Fibroblast of the aortic adventitia (primary cell): ENCODE measurements at regions not wholly inside any gene's neighbourhood (a gene's known extent, or its start where the extent isn't known, plus 50 kb on each side); places are given as distances from the start of the nearest gene placed in this dataset.

ENCODE experiments used
- DNase-seq: peaks from one replicate; pipeline ENCODE4 v3.0.0-alpha.2; 2010; ENCODE audit warnings: low read depth
- H3K4me3 ChIP-seq: 2 replicates; pipeline ENCODE4 v1.5.1; 2011; ENCODE audit warnings: low read depth, mild to moderate bottlenecking, control low read depth, low read length, moderate library complexity
- TF ChIP-seq, protein P1 (sequence below): IDR thresholded peaks from 2 replicates; pipeline ENCODE4 v1.5.1; 2011; ENCODE audit warnings: mild to moderate bottlenecking, low read length, control low read depth, inconsistent platforms; ENCODE audit not compliant: insufficient read depth

DNA sequence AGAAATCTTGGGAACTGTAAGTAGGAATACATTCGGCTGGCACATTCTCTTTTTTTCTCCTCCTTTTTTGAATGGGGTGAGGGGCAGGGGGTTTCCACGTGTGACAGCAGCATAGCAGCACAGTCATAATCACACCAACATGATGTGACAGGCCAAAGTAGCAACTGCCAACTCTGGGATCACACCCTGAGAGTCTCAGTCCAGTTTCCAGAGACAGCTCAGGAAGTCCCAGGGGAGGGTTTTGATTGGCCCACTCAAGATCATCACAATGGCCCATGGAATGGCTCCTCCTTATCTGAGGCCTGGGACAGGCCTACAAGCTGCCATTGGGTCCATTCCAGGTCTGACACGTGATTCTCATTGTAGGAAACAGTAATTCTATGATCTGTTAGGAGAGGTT is 207.1 kb upstream of the ASIC2 start:
- no peak overlapping the region for H3K4me3 ChIP-seq
- TF ChIP-seq, protein P1, sequence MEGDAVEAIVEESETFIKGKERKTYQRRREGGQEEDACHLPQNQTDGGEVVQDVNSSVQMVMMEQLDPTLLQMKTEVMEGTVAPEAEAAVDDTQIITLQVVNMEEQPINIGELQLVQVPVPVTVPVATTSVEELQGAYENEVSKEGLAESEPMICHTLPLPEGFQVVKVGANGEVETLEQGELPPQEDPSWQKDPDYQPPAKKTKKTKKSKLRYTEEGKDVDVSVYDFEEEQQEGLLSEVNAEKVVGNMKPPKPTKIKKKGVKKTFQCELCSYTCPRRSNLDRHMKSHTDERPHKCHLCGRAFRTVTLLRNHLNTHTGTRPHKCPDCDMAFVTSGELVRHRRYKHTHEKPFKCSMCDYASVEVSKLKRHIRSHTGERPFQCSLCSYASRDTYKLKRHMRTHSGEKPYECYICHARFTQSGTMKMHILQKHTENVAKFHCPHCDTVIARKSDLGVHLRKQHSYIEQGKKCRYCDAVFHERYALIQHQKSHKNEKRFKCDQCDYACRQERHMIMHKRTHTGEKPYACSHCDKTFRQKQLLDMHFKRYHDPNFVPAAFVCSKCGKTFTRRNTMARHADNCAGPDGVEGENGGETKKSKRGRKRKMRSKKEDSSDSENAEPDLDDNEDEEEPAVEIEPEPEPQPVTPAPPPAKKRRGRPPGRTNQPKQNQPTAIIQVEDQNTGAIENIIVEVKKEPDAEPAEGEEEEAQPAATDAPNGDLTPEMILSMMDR: no peak
- no peak for DNase-seq

DNA sequence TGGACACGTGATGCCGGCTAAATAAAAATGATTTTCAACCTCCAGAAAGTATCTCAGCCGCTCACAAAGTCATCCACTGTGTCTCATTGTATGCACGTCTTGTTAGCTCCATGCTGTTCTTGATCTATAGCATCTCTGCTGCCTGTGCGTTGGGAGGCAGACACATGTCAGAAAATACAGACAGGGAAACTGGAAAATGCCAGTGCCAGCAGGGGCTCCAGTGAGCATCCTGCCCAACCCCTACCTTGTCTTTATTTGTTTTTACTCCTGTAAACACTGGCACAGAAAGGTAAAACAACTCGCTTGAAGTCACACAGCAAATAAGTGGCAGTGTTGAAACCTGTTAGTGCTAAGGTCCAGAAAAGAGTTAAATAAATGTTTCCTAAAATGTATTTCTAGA is 208.1 kb upstream of the ASIC2 start:
- TF ChIP-seq, protein P1: no peak
- H3K4me3 ChIP-seq: no peak overlapping the region
- DNase-seq: no peak

DNA sequence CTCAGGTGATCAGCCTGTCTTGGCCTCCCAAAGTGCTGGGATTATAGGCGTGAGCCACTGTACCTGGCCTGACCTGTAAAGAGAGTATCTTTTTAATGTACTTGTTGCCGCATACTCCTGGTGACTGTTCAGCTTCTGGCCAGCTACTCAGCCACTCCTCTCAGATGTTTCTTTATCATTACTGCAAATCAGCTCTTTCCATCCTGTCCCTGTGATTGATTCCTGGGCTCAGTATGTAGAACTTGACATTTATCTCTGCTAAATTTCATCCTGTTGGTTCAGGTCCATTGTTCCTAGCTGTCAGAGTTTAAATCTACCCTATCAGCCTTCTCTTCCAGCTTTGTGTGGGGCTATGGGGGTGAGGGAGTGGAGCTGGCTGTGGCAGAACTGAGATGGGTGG is 211.5 kb upstream of the ASIC2 start:
- no peak for DNase-seq
- no peak overlapping the region for H3K4me3 ChIP-seq
- TF ChIP-seq, protein P1: no peak

DNA sequence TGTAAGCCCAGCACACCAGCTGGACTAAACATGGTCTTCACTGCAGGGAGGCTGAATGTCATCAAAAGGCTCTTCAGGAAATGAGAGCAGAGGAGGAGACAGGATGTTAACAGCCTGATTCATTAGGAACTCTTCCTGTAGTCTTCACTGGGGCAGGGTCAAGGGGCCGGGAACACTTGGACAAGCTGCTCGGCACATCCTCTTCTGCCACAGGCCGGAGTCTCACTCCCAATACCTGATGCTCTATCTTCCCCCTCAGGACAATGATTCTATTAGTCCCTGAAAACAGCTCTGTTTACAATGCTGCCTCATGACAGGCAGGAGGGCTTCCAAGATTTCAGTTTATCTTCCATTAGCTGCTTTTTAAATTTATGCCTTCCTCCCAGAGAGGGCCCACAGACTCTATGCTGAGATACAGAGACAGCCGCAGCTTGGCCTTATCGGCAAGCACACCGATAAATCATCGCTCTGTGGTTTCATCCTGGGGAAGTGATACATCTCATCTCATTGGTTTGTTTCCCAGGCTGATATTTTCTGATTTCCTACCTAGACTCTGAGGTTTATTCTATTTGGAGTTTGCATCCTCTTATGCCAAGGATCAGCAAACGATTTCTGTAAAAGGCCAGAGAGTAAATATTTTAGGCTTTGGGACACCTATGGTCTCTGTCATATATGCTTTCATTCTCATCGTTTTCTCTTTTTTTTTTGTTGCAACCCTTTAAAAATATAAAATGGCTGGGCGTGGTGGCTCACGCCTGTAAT is 214.0 kb upstream of the ASIC2 start:
- H3K4me3 ChIP-seq: no peak overlapping the region
- TF ChIP-seq, protein P1: no peak
- DNase-seq: no peak

DNA sequence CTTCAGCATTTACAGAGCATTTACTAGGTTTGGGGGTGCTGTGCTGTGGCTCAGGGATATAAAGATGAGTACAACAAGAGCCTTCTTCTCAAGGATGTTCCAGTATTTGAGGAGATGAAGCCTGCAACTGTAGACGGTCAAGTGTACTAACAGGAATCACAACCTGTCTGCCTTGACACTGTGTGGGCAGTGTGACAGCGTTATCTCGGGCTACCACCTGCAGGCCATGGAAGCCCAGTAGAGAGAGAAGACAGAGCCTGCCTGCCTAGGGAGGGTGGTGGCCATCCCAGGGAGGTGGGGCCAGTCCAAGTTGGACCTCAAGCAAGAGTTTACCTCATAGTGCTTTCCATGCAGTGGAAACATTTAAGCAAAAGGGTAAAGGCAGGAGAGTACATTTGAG is 215.1 kb upstream of the ASIC2 start:
- no peak overlapping the region for H3K4me3 ChIP-seq

DNA sequence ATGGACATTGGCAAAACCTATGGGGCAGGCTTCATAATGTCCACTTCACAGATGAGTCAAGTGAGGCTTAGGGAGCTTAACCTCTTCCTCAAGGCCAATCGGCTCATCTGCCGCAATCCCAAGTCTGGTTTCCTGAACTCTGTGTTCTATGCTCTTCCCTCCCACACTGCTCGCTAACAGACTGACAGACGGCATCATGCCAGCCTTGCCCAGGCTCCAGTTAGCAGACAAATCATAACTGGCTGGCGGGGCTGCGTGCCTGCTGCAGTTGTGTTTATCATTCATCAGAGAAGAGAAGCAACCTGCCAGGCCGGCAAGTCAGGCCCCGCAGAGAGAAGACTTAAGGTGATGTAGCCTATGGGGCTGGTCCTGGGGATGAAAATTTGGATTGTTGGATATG is 216.2 kb upstream of the ASIC2 start:
- DNase-seq: no peak
- TF ChIP-seq, protein P1: no peak
- no peak overlapping the region for H3K4me3 ChIP-seq

More for the DNA sequence above, 215.1 kb upstream of the ASIC2 start:
- no peak for DNase-seq
- TF ChIP-seq, protein P1: no peak

DNA sequence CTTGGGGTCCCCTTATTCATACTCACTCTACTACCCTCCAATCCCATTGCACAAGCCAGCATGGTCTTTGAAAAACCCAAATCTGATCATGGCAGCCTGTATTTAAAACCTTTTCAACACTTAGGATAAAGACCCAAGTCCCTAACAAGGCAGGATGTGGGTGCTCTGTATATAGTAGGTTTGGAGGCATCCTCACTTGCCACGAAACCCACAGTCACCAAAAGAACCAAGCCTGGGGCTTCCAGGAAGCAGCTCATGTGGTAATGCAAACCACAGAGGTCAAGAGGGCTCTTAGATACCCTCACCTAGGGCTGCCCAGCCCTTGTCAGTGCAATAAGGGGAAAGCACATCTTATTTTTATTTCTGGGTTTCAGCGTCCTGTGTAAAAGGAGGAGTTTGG is 218.6 kb upstream of the ASIC2 start:
- no peak for DNase-seq
- no peak overlapping the region for H3K4me3 ChIP-seq
- TF ChIP-seq, protein P1: no peak
